ENCODE measurements at regions not wholly inside any gene's neighbourhood (a gene's known extent, or its start where the extent isn't known, plus 50 kb on each side); places are given as distances from the start of the nearest gene placed in this dataset.

GRCh38 chr22:44613196-44613595 lies 88.8 kb upstream of the PRR5 start:
- DNase-seq (ENCODE audit: low read depth): no peak

DNA sequence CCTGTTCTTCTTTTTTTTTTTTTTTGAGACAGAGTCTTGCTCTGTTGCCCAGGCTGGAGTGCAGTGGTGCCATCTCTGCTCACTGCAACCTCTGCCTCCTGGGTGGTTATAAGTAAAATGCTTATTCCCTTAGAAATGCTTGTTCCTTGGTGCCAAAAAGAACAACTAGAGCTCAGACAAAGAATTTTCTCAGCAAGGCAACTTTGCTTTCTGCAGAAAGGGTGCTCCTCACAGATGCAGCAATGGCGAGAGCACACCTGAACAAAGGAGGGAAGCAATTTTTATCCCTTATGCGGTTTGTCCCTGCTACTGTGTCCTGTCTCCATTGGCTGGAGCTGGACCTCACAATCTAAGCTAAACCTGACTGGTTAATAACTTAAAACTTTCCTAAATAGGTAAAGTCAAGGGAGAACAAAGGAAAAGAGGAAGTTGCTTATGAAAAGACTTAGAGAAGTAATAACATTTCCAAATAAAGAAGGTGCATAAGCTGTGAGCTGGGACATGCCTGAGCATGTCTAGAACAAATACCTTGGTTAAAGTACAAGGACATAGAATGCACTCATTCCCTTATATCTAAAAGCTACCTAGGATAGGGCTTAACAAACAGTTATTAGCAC lies 90.0 kb upstream of the PRR5 start:
- no peak for DNase-seq (ENCODE audit: low read depth)

- no peak for DNase-seq (ENCODE audit: low read depth)
Measured at GRCh38 chr22:44610071-44610470, 91.9 kb upstream of the PRR5 start.

GRCh38 chr22:44609400-44609988 lies 92.5 kb upstream of the PRR5 start:
- no peak for DNase-seq (ENCODE audit: low read depth)

DNA sequence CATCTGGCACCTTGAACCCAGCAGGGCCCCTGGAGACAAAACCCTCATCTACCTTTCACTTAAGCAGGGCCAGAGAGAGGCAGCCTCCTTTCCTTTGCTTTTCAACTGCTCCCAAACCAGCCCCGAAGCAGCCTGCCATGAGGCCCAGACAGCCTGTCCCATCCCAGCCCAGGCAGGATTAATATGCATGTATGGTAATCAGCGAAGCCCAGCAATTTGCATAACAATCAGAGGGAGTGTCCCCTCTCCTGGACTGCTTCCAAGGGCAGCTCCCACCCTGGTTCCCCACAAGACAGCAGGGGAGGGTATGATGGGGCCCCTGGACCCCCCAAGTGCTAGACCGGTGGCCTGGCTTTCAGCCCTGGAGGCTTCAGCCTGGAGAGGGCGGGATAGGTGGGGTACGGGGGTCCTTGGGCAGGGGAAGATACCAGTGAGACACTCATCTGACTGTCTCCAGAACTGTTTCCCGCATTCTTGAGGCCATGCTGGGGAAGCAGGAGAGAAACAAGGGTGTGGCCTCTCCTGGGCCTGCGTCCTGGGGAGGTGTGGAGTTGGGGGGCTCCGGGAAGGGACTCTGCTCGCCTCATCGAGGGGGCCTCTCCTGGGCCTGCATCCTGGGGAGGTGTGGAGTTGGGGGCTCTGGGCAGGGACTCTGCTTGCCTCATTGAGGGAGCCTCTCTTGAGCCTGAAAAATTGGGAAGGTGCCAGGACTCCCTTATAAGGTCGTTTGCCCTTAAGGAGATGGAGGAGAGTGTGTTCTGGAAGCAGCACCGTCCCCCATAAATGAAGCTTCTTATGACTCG lies 93.2 kb upstream of the PRR5 start:
- DNase-seq (ENCODE audit: low read depth): no peak

GRCh38 chr22:44606126-44606525 lies 95.9 kb upstream of the PRR5 start:
- no peak for DNase-seq (ENCODE audit: low read depth)

GRCh38 chr22:44605486-44605885 lies 96.5 kb upstream of the PRR5 start:
- DNase-seq (ENCODE audit: low read depth): no peak

GRCh38 chr22:44604991-44605390 lies 97.0 kb upstream of the PRR5 start:
- DNase-seq (ENCODE audit: low read depth): no peak

GRCh38 chr22:44604455-44604854 lies 97.5 kb upstream of the PRR5 start:
- DNase-seq (ENCODE audit: low read depth): no peak

GRCh38 chr22:44603767-44604166 lies 98.2 kb upstream of the PRR5 start:
- no peak for DNase-seq (ENCODE audit: low read depth)

DNA sequence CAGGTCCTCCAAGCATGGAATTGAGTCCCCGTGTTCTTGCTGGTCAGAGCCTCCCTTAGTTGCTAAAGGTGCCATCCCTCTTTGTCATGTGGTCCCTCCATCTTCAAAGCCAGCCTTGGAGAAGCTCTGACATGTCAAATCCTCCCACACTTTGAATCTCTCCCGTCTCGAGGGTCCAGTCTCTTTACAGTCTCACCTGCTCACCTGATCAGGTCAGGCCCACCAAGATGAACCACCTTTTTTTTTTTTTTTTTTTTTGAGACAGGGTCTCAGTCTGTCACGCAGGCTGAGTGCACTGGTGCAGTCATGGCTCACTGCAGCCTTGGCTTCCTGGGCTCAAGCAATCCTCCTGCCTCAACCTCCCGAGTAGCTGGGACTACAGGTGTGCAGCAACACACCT lies 100.3 kb upstream of the PRR5 start:
- DNase-seq (ENCODE audit: low read depth): no peak

GRCh38 chr22:44601189-44601588 lies 100.8 kb upstream of the PRR5 start:
- DNase-seq (ENCODE audit: low read depth): no peak

GRCh38 chr22:44600207-44600785 lies 101.7 kb upstream of the PRR5 start:
- no peak for DNase-seq (ENCODE audit: low read depth)

DNA sequence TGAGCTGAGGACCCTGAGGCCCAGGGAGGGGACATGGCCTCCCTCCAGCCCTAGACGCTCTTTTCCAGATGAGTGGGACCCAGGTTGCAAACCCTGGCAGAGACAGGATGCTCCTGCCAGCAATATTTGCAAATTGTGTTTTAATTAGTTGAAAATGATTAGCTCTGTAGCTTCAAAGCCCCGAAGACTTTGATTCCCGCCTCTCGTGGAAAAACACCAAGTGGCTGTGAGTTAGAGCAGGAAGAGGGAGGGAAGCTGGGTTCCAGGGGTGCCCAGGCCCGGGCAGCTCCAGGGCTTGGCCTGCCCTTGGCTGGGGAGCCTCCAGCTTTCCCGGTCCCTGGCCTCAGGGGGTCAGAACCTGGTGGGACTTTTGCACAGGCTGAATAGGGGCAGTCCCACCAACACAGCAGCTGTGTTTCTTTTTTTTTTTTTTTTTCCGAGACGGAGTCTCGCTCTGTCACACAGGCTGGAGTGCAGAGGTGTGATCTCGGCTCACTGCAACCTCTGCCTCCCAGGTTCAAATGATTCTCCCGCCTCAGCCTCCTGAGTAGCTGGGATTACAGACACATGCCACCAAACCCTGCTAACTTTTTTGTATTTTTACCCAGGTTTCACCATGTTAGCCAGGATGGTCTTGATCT lies 101.6 kb upstream of the RTL6 start:
- DNase-seq (ENCODE audit: low read depth): no peak

DNA sequence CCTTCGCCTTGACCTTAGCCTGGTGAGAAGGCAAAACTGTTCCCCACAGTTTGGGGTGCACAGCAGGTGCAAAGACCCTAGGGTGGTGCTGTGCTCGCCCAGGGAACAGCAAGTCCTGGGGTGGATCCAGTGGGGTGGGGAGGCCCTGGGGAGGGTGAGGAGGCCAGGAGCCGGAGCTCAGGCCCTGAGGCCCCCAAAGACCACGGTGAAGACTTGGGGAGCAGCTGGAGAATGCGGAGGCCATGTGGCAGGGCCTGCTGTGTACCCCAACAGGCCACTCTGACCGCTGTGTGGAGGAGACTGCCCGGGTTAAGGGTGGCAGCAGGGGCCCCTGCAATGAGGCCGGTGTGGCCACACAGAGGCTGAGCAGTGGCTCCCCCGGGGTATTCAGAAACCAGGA lies 101.1 kb upstream of the RTL6 start:
- no peak for DNase-seq (ENCODE audit: low read depth)

DNA sequence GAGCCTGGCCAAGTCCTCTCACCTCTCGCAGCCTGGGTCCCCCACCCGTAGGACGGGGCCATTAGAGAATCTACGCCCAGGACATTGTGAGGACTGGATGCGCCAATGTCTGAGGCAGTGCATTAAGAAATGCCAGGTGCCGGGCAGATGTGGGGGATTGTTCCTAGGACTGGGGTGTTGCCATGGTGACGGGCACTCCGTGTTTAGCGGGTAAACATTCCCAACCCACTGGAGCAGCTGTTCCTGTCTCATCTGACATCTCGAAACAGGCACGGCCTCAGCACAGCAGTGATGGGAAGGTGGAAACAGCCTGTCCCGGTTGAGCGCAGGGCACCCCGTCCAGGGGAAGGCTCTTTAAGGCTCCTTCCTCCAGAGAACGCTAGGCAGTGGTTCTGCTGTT lies 99.6 kb upstream of the RTL6 start:
- DNase-seq (ENCODE audit: low read depth): no peak

DNA sequence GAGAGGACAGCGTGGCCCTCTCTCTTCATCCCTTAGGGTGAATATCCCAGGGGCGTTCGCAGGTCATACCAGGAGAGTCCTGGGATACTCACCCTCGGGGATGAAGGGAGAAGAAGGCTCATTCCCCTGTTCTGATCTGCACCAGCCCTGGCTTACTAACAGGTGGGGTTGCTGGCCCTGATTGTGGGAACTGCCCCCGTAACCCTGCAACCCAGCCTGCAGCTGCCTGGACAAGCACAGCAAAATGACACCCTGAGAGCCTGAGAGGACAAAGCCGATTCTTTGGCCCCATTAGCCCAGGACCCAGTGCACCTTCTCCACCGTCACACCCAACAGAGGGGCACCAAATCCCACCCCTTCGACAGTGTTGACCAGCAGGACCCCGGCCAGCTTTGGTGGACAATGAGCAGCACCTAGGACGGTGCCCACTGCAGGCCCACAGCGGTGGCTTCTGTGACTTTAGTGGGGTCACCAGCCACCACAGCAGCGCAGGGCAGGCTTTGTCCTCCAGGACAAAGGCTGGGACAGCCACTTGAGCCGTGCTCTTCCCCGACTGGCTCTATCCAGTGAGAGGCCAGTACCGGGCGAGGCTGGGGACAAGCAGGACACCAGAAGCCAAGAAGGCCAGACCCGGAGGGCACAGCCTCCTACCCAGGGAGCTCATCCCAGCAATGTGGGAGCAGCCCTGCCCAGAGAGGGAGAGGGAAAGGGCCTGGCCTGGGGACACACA lies 98.5 kb upstream of the RTL6 start:
- DNase-seq (ENCODE audit: low read depth): no peak

- no peak for DNase-seq (ENCODE audit: low read depth)
Measured at GRCh38 chr22:44595841-44596341, 97.9 kb upstream of the RTL6 start.

GRCh38 chr22:44594951-44595350 lies 96.9 kb upstream of the RTL6 start:
- no peak for DNase-seq (ENCODE audit: low read depth)

DNA sequence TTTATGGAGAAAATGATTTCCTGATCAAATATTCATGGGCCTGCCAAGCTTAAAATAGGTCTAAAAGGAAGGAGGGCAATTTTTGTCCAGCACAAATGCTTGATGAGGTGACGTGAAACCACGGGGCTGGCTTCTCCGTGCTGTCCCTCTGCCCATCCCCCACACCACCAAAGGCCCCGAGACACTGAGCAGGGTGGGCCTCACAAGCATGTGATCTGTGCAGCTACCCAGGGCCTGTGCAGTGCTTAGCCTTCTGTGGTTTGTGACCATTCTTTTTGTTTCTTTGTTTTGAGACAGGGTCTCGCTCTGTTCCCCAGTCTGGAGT lies 94.8 kb upstream of the RTL6 start:
- DNase-seq (ENCODE audit: low read depth): no peak

GRCh38 chr22:44592126-44592823 lies 94.2 kb upstream of the RTL6 start:
- DNase-seq (ENCODE audit: low read depth): no peak
